GM19468 (cell line): ENCODE measurements at regions not wholly inside any gene's neighbourhood (a gene's known extent, or its start where the extent isn't known, plus 50 kb on each side); places are given as distances from the start of the nearest gene placed in this dataset.

ENCODE experiments used
- ATAC-seq: cut with Tn5 transposase; IDR thresholded peaks from one replicate; pipeline ENCODE4 v1.9.1; 2021; ENCODE audit warnings: mild to moderate bottlenecking, moderate library complexity, moderate number of reproducible peaks; ENCODE audit not compliant: unreplicated experiment; ENCODE audit errors: extremely low read depth

GRCh38 chr2:212646698-212647366 is 108.2 kb upstream of the ERBB4 start:
- no peak for ATAC-seq

GRCh38 chr2:212644195-212644837 is 105.7 kb upstream of the ERBB4 start:
- no peak for ATAC-seq

- ATAC-seq = no peak
Measured at GRCh38 chr2:212640428-212640827, 101.8 kb upstream of the ERBB4 start.

- no peak for ATAC-seq
Measured at GRCh38 chr2:212638694-212639093, 100.1 kb upstream of the ERBB4 start.

- no peak for ATAC-seq
Measured at GRCh38 chr2:212628586-212628985, 90.0 kb upstream of the ERBB4 start.

GRCh38 chr2:212626371-212626918 is 87.8 kb upstream of the ERBB4 start:
- ATAC-seq = no peak

- ATAC-seq = no peak
Measured at GRCh38 chr2:212619954-212620353, 81.4 kb upstream of the ERBB4 start.

- ATAC-seq = no peak
Measured at GRCh38 chr2:212618636-212619035, 80.0 kb upstream of the ERBB4 start.

- ATAC-seq = no peak
Measured at GRCh38 chr2:212610872-212611425, 72.3 kb upstream of the ERBB4 start.

GRCh38 chr2:212609479-212609878 is 70.9 kb upstream of the ERBB4 start:
- ATAC-seq = no peak

- ATAC-seq = no peak
Measured at GRCh38 chr2:212607080-212607479, 68.5 kb upstream of the ERBB4 start.

GRCh38 chr2:212606232-212606631 is 67.6 kb upstream of the ERBB4 start:
- ATAC-seq = no peak

GRCh38 chr2:212596688-212597087 is 58.1 kb upstream of the ERBB4 start:
- no peak for ATAC-seq

- ATAC-seq = no peak
Measured at GRCh38 chr2:212596276-212596675, 57.7 kb upstream of the ERBB4 start.

GRCh38 chr2:212595036-212595654 is 56.5 kb upstream of the ERBB4 start:
- no peak for ATAC-seq

- no peak for ATAC-seq
Measured at GRCh38 chr2:212592695-212593094, 54.1 kb upstream of the ERBB4 start.
